DMS53 treated with DMSO at 0.1 percent for 48 hours (cell line): ENCODE measurements at regions not wholly inside any gene's neighbourhood (a gene's known extent, or its start where the extent isn't known, plus 50 kb on each side); places are given as distances from the start of the nearest gene placed in this dataset.

Experiments
- DNase-seq: peaks from one replicate; lab custom pipeline; 2025; ENCODE audit not compliant: unreplicated experiment; lab: John Stamatoyannopoulos, UW

GRCh38 chr4:15366721-15367120, 61.1 kb upstream of the C1QTNF7 start:
- no peak for DNase-seq

GRCh38 chr4:15368856-15369255, 59.0 kb upstream of the C1QTNF7 start:
- DNase-seq: no peak

GRCh38 chr4:15370296-15370695, 57.5 kb upstream of the C1QTNF7 start:
- no peak for DNase-seq

- no peak for DNase-seq
Measured at GRCh38 chr4:15373363-15373762, 54.5 kb upstream of the C1QTNF7 start.

- DNase-seq: no peak
Measured at GRCh38 chr4:15374656-15375055, 53.2 kb upstream of the C1QTNF7 start.

DNA sequence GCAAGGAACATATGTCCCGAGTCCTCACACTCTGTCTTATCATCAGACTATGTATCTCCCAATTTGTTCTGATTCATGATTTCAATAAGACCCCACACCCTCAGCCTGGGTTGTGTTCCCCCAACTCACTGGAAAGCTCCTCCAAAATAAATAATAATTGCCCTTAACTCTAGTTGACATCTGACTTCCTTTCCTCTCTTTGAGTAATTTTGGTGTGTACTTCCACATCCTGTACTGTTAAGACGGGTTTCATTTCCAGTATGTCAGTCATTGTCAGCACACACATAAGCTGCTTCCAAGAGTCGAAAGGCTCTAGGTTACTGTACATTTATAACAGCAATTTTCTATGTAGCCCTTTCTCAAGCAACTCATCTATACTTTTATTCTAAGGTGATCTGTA, 52.2 kb upstream of the C1QTNF7 start:
- DNase-seq: no peak

DNA sequence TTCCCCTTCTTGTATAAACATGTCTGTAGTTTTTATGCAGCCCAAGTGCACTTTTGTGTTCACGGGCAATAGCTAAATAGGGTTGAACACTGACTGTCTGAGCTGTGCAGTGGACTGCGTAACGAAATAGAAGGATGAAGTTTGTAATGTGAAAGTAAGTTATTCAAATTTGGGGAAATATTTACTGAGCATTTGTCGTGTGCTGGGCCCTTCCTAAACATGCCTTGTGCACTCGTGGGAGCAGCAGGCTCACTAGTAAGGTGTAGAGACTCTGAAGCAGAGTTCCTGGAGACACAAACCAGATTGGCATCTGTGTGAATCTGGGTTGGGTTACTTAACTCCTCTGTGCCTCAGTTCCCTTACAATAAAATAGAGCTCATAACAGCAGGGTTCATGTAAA, 51.7 kb upstream of the C1QTNF7 start:
- DNase-seq: no peak

DNA sequence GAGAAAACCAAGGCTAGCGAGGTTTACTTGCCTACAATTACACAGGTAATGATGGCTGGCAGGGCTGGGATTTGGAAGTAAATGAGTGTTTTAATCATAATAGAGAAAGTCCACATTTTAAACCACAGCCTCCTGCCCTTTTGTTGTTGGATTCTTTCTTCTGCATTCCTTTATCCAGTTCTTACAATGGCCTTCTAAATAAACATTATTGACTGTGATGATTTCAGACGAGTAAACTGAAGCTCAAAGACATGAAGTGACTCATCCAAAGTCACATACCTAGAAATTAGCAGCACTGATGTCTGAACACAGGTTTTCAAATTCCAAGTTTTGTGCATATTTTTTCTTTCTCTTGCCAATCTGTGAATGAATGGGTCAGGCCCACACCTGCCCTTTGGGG, 51.2 kb upstream of the C1QTNF7 start:
- peak; percentile 27 for DNase-seq
